ENCODE measurements at regions not wholly inside any gene's neighbourhood (a gene's known extent, or its start where the extent isn't known, plus 50 kb on each side); places are given as distances from the start of the nearest gene placed in this dataset.

GRCh38 chr9:105842023-105842644 lies 147.8 kb downstream of the TMEM38B start:
- TF ChIP-seq, protein P1, sequence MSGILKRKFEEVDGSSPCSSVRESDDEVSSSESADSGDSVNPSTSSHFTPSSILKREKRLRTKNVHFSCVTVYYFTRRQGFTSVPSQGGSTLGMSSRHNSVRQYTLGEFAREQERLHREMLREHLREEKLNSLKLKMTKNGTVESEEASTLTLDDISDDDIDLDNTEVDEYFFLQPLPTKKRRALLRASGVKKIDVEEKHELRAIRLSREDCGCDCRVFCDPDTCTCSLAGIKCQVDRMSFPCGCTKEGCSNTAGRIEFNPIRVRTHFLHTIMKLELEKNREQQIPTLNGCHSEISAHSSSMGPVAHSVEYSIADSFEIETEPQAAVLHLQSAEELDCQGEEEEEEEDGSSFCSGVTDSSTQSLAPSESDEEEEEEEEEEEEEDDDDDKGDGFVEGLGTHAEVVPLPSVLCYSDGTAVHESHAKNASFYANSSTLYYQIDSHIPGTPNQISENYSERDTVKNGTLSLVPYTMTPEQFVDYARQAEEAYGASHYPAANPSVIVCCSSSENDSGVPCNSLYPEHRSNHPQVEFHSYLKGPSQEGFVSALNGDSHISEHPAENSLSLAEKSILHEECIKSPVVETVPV (CRISPR knock-in tag; IDR thresholded peaks at IDR 0.05) = no peak
- TF ChIP-seq ZNF8 (CRISPR knock-in tag; IDR thresholded peaks at IDR 0.05) (no peak), ZFP3 (CRISPR knock-in tag; IDR thresholded peaks at IDR 0.05) (no peak)
